Gastroesophageal sphincter (tissue), 4 donors: ENCODE measurements at regions not wholly inside any gene's neighbourhood (a gene's known extent, or its start where the extent isn't known, plus 50 kb on each side); places are given as distances from the start of the nearest gene placed in this dataset.

Experiments used
- ATAC-seq: fragments of 150-250 bp; one replicate; pipeline ENCODE4 v1.9.1; 2016; ENCODE audit warnings: mild to moderate bottlenecking, moderate library complexity
- H3K27ac ChIP-seq, 4 donors: fragments of 200-600 bp; sonication (generic) in 3 of 4; 1 replicate in 3 of 4; 2 replicates in 1 of 4; pipeline ENCODE4 v1.5.1; 2016 to 2019
- H3K27me3 ChIP-seq: fragments of 200-600 bp; sonication (generic); one replicate; pipeline ENCODE4 v1.5.1; 2019
- H3K36me3 ChIP-seq, 2 donors: fragments of 200-600 bp; sonication (generic); one replicate each; pipeline ENCODE4 v1.5.1; 2019; ENCODE audit warnings: control low read depth in 1 of 2
- H3K4me1 ChIP-seq, 3 donors: fragments of 200-600 bp; sonication (generic); 1 replicate in 2 of 3; 2 replicates in 1 of 3; pipeline ENCODE4 v1.5.1; 2016 to 2019; ENCODE audit warnings: control low read depth in 2 of 3
- H3K4me3 ChIP-seq, 2 donors: fragments of 200-600 bp; sonication (generic); one replicate each; pipeline ENCODE4 v1.5.1; 2019; ENCODE audit warnings: mild to moderate bottlenecking in 1 of 2, moderate library complexity in 1 of 2
- H3K9me3 ChIP-seq, 3 donors: fragments of 200-600 bp; sonication (generic); one replicate each; pipeline ENCODE4 v1.5.1; 2017 to 2019; ENCODE audit warnings: control low read depth in 2 of 3
- CTCF ChIP-seq, 4 experiments: fragments of 200-600 bp in 2 of 4; fragments of 450-650 bp in 2 of 4; sonication (generic) in 1 of 4; IDR thresholded peaks; one replicate each; pipeline ENCODE4 v1.5.1; 2017 to 2019; ENCODE audit warnings: antibody characterized with exemption in 4 of 4, mild to moderate bottlenecking in 2 of 4, moderate library complexity in 2 of 4
- EP300 ChIP-seq: sonication (generic); formaldehyde crosslinking; IDR thresholded peaks from one replicate; pipeline ENCODE4 v1.6.1; 2017; ENCODE audit warnings: antibody characterized with exemption, mild to moderate bottlenecking
- POLR2A ChIP-seq, 2 donors: fragments of 450-650 bp; IDR thresholded peaks; one replicate each; pipeline ENCODE4 v1.6.1; 2017; ENCODE audit warnings: antibody characterized with exemption in 2 of 2, mild to moderate bottlenecking in 2 of 2, moderate library complexity in 1 of 2
- POLR2AphosphoS5 ChIP-seq: sonication (generic); formaldehyde crosslinking; IDR thresholded peaks from one replicate; pipeline ENCODE4 v1.6.1; 2017; ENCODE audit warnings: antibody characterized with exemption
- WGBS, 2 donors: methylation state at CpG; one replicate each; pipeline ENCODE4 v1.1.5; 2018; ENCODE audit warnings: low coverage in 1 of 2; 5-methylcytosine and 5-hydroxymethylcytosine counted together

GRCh38 chr6:74689601-74690000 lies 516.3 kb downstream of the COL12A1 start:
- no peaks in the 10 kb centered on the region for H3K36me3 ChIP-seq
- no peaks in the 10 kb centered on the region for H3K9me3 ChIP-seq
- ATAC-seq, result no peak
- no peaks in the 10 kb centered on the region for H3K4me1 ChIP-seq
- no peak overlapping the region for H3K27ac ChIP-seq
- H3K4me3 ChIP-seq, result no peak overlapping the region
- no peaks in the 10 kb centered on the region for H3K27me3 ChIP-seq
- 80 to 100% methylated on average over 1 to 2 of the region's 2 CpGs for WGBS, 2 donors
- TF ChIP-seq CTCF (IDR thresholded peaks at IDR 0.05) (no peak), POLR2A (IDR thresholded peaks at IDR 0.05) (no peak), EP300 (no peak), POLR2AphosphoS5 (no peak)

- TF ChIP-seq CTCF (IDR thresholded peaks at IDR 0.05), result no peak
- TF ChIP-seq POLR2A (IDR thresholded peaks at IDR 0.05), result no peak
- TF ChIP-seq POLR2AphosphoS5, result no peak
- no peak for TF ChIP-seq EP300
- H3K9me3 ChIP-seq, result no peaks in the 10 kb centered on the region
- no peaks in the 10 kb centered on the region for H3K27me3 ChIP-seq
- no peak overlapping the region for H3K27ac ChIP-seq
- H3K4me1 ChIP-seq, result no peaks in the 10 kb centered on the region
- H3K4me3 ChIP-seq, result no peak overlapping the region
- 0 to 35% methylated on average over 1 of the region's 1 CpG for WGBS, 2 donors
- H3K36me3 ChIP-seq, result no peaks in the 10 kb centered on the region
- ATAC-seq, result no peak
Observed at GRCh38 chr6:74677463-74677862, 528.4 kb downstream of the COL12A1 start.

- no peak overlapping the region for H3K27ac ChIP-seq
- WGBS, 2 donors, result 85 to 87% methylated on average over 1 of the region's 1 CpG
- H3K27me3 ChIP-seq, result no peaks in the 10 kb centered on the region
- no peaks in the 10 kb centered on the region for H3K9me3 ChIP-seq
- TF ChIP-seq CTCF (IDR thresholded peaks at IDR 0.05) (no peak), POLR2AphosphoS5 (no peak), POLR2A (IDR thresholded peaks at IDR 0.05) (no peak), EP300 (no peak)
- no peaks in the 10 kb centered on the region for H3K36me3 ChIP-seq
- no peaks in the 10 kb centered on the region for H3K4me1 ChIP-seq
- H3K4me3 ChIP-seq, result no peak overlapping the region
- no peak for ATAC-seq
Observed at GRCh38 chr6:74676906-74677305, 528.9 kb downstream of the COL12A1 start.

- Histone ChIP-seq H3K9me3 (no peaks in the 10 kb centered on the region), H3K4me3 (no peak overlapping the region), H3K36me3 (no peaks in the 10 kb centered on the region), H3K27me3 (no peaks in the 10 kb centered on the region), H3K4me1 (no peaks in the 10 kb centered on the region), H3K27ac (no peak overlapping the region)
- no peak for ATAC-seq
- TF ChIP-seq EP300 (no peak), CTCF (IDR thresholded peaks at IDR 0.05) (no peak), POLR2AphosphoS5 (no peak), POLR2A (IDR thresholded peaks at IDR 0.05) (no peak)
Observed at GRCh38 chr6:74674377-74674776, 531.5 kb downstream of the COL12A1 start.

DNA sequence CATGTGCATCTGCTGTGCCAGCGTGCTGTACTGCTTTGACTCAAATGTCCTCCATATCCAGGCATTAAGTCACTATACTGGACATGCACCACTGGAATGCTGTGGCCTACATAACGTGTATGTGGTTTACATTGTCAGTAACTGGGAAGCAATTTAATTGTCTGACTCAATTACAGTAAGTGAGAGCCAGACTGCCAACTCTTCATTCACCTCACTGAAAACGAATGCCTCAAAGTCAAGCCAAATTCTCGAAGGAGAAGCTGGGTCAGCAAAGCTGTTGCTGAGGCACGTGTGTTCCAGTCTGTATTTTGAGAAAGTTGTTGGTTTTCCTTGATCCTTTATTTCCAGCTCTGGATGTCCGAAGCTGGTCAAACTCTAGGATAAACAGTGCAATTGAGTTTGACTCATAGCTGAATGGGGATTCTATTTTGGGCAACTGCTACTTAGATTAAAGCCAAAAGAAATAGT lies 534.3 kb downstream of the COL12A1 start:
- H3K9me3 ChIP-seq, result no peaks in the 10 kb centered on the region
- 33 to 36% methylated on average over 5 of the region's 6 CpGs for WGBS, 2 donors
- no peak overlapping the region for H3K4me3 ChIP-seq
- no peaks in the 10 kb centered on the region for H3K36me3 ChIP-seq
- ATAC-seq, result no peak
- H3K4me1 ChIP-seq, result no peaks in the 10 kb centered on the region
- H3K27ac ChIP-seq, result no peak overlapping the region
- peak; percentile 7 for TF ChIP-seq POLR2AphosphoS5
- TF ChIP-seq CTCF (IDR thresholded peaks at IDR 0.05), result no peak
- H3K27me3 ChIP-seq, result no peaks in the 10 kb centered on the region
